H9 (cell line): ENCODE measurements at regions not wholly inside any gene's neighbourhood (a gene's known extent, or its start where the extent isn't known, plus 50 kb on each side); places are given as distances from the start of the nearest gene placed in this dataset.

ENCODE experiments used
- DNase-seq: peaks from one replicate; pipeline ENCODE4 v3.0.0-alpha.2; 2017
- H2AFZ ChIP-seq: one replicate; pipeline ENCODE4 v1.6.1; 2013; ENCODE audit warnings: mild to moderate bottlenecking, low read length, control low read depth, moderate library complexity
- H2AK5ac ChIP-seq: 2 replicates; pipeline ENCODE4 v1.6.1; 2013; ENCODE audit warnings: low read length, control low read depth, mixed read lengths; ENCODE audit not compliant: insufficient read length
- H2BK120ac ChIP-seq: one replicate; pipeline ENCODE4 v1.6.1; 2013; ENCODE audit warnings: low read depth, mild to moderate bottlenecking, low read length, control low read depth, inconsistent platforms; ENCODE audit not compliant: poor library complexity, severe bottlenecking
- H2BK12ac ChIP-seq: 2 replicates; pipeline ENCODE4 v1.6.1; 2013; ENCODE audit warnings: low read length, control low read depth, mixed read lengths, low read depth; ENCODE audit not compliant: insufficient read length
- H2BK15ac ChIP-seq: 2 replicates; pipeline ENCODE4 v1.6.1; 2013; ENCODE audit warnings: low read depth, low read length, control low read depth
- H2BK20ac ChIP-seq: one replicate; pipeline ENCODE4 v1.6.1; 2013; ENCODE audit warnings: low read depth, mild to moderate bottlenecking, low read length, control low read depth, inconsistent platforms; ENCODE audit not compliant: poor library complexity, severe bottlenecking
- H2BK5ac ChIP-seq: 2 replicates; pipeline ENCODE4 v1.6.1; 2013; ENCODE audit warnings: low read length, control low read depth, mixed read lengths; ENCODE audit not compliant: insufficient read length
- H3K14ac ChIP-seq: 2 replicates; pipeline ENCODE4 v1.6.1; 2013; ENCODE audit warnings: low read length, control low read depth; ENCODE audit not compliant: insufficient read depth
- H3K18ac ChIP-seq: 2 replicates; pipeline ENCODE4 v1.6.1; 2013; ENCODE audit warnings: low read depth, mild to moderate bottlenecking, mixed read lengths, low read length, control low read depth; ENCODE audit not compliant: insufficient read length
- H3K23ac ChIP-seq: 2 replicates; pipeline ENCODE4 v1.6.1; 2013; ENCODE audit warnings: low read length, control low read depth, mixed read lengths, low read depth; ENCODE audit not compliant: insufficient read length
- H3K23me2 ChIP-seq: 2 replicates; pipeline ENCODE4 v1.6.1; 2013; ENCODE audit warnings: low read depth, mild to moderate bottlenecking, mixed read lengths, low read length, control low read depth; ENCODE audit not compliant: insufficient read length, poor library complexity, severe bottlenecking
- H3K27ac ChIP-seq: 2 replicates; pipeline ENCODE4 v1.5.1; 2013; ENCODE audit warnings: low read length, control low read depth, mixed read lengths, low read depth; ENCODE audit not compliant: insufficient read length
- H3K27me3 ChIP-seq: 2 replicates; pipeline ENCODE4 v1.6.1; 2013; ENCODE audit warnings: low read length, control low read depth, inconsistent platforms; ENCODE audit not compliant: insufficient read depth
- H3K4ac ChIP-seq: 2 replicates; pipeline ENCODE4 v1.6.1; 2013; ENCODE audit warnings: low read depth, mild to moderate bottlenecking, control low read depth, inconsistent platforms, low read length, moderate library complexity
- H3K4me1 ChIP-seq: 2 replicates; pipeline ENCODE4 v1.6.1; 2013; ENCODE audit warnings: low read length, control low read depth, inconsistent platforms; ENCODE audit not compliant: insufficient read depth
- H3K4me2 ChIP-seq: 2 replicates; pipeline ENCODE4 v1.6.1; 2013; ENCODE audit warnings: low read length, control low read depth, mixed read lengths; ENCODE audit not compliant: insufficient read length, insufficient read depth
- H3K56ac ChIP-seq: 2 replicates; pipeline ENCODE4 v1.6.1; 2013; ENCODE audit warnings: low read depth, mild to moderate bottlenecking, mixed read lengths, low read length, control low read depth; ENCODE audit not compliant: insufficient read length
- H3K79me1 ChIP-seq: 2 replicates; pipeline ENCODE4 v1.6.1; 2013; ENCODE audit warnings: low read depth, mild to moderate bottlenecking, moderate library complexity, low read length, control low read depth, inconsistent platforms; ENCODE audit not compliant: insufficient read depth, poor library complexity, severe bottlenecking
- H3K79me2 ChIP-seq: 2 replicates; pipeline ENCODE4 v1.6.1; 2013; ENCODE audit warnings: low read length, control low read depth, inconsistent platforms; ENCODE audit not compliant: insufficient read depth
- H3K9ac ChIP-seq: 2 replicates; pipeline ENCODE4 v1.6.1; 2013; ENCODE audit warnings: low read length, control low read depth, mixed read lengths; ENCODE audit not compliant: insufficient read length; ENCODE audit errors: extremely low read depth
- H3K9me3 ChIP-seq: one replicate; pipeline ENCODE4 v1.6.1; 2013; ENCODE audit warnings: low read depth, low read length, inconsistent platforms; ENCODE audit not compliant: control insufficient read depth
- H3T11ph ChIP-seq: one replicate; pipeline ENCODE4 v1.6.1; 2013; ENCODE audit warnings: mild to moderate bottlenecking, low read length, control low read depth, inconsistent platforms
- H4K20me1 ChIP-seq: one replicate; pipeline ENCODE4 v1.6.1; 2013; ENCODE audit not compliant: control insufficient read depth, insufficient read length, insufficient read depth
- H4K5ac ChIP-seq: 2 replicates; pipeline ENCODE4 v1.6.1; 2013; ENCODE audit warnings: low read depth, mild to moderate bottlenecking, mixed read lengths, low read length, control low read depth; ENCODE audit not compliant: insufficient read length
- H4K8ac ChIP-seq: replicated peaks from 2 replicates; pipeline ENCODE4 v1.6.1; 2013; ENCODE audit warnings: low read length, control low read depth, mixed read lengths, low read depth; ENCODE audit not compliant: insufficient read length
- H4K91ac ChIP-seq: 2 replicates; pipeline ENCODE4 v1.6.1; 2013; ENCODE audit warnings: low read depth, mild to moderate bottlenecking, moderate library complexity, mixed read lengths, low read length, control low read depth; ENCODE audit not compliant: insufficient read length
- H3K27ac Mint-ChIP-seq, 3 experiments: 2 replicates in 2 of 3; 3 replicates in 1 of 3; pipeline ENCODE4 v1.8.0; 2020 to 2021; ENCODE audit warnings: mixed read lengths in 3 of 3, mild to moderate bottlenecking in 1 of 3, moderate library complexity in 1 of 3
- H3K27me3 Mint-ChIP-seq: 2 replicates; pipeline ENCODE4 v1.8.0; 2021; ENCODE audit warnings: low read depth, mild to moderate bottlenecking, moderate library complexity, mixed read lengths
- H3K36me3 Mint-ChIP-seq, 3 experiments: 2 replicates in 2 of 3; 3 replicates in 1 of 3; pipeline ENCODE4 v1.8.0; 2020 to 2021; ENCODE audit warnings: low read depth in 3 of 3, mixed read lengths in 3 of 3; ENCODE audit not compliant: insufficient read depth in 1 of 3
- H3K4me1 Mint-ChIP-seq, 2 experiments: 2 replicates each; pipeline ENCODE4 v1.8.0; 2020; ENCODE audit warnings: mixed read lengths in 2 of 2
- H3K4me3 Mint-ChIP-seq, 2 experiments: 2 replicates in 1 of 2; 3 replicates in 1 of 2; pipeline ENCODE4 v1.8.0; 2020 to 2021; ENCODE audit warnings: mild to moderate bottlenecking in 2 of 2, mixed read lengths in 2 of 2, moderate library complexity in 1 of 2
- H3K9me3 Mint-ChIP-seq, 2 experiments: 2 replicates in 1 of 2; 3 replicates in 1 of 2; pipeline ENCODE4 v1.8.0; 2020; ENCODE audit warnings: mild to moderate bottlenecking in 2 of 2, mixed read lengths in 2 of 2, moderate library complexity in 1 of 2
- WGBS: extraction: QIAGEN DNeasy Blood & Tissue Kit; methylation state at CpG from one replicate; pipeline ENCODE4 v1.1.7; 2013; ENCODE audit warnings: missing lambda C conversion rate, low lambda C conversion rate, mixed read lengths; ENCODE audit not compliant: insufficient read length; ENCODE audit errors: extremely low coverage; 5-methylcytosine and 5-hydroxymethylcytosine counted together
- TF ChIP-seq, protein P1 (sequence below): fragments of 200-600 bp; sonication (generic); conservative IDR thresholded peaks from 3 replicates; pipeline ENCODE4 v1.8.0; 2021; ENCODE audit warnings: antibody characterized with exemption, mild to moderate bottlenecking

DNA sequence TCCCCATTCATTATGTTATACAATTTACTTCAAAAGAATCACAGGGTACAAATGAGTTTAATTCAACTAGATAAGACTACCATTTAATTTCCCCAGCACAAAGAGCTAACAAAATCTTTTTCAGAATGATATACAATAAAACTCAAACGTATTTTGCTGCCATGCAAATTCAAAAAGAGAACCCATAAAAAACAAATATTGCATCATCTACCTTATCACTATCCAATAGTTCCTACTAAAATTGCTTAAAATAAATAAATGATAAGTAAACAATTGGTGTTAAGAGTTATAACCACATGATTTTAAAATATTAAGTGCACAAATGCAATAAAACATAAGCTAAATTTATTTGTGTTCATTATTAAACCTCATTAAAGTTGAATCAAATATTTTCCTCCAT is 919.4 kb downstream of the SLITRK5 start:
- no peaks in the 10 kb centered on the region for H3K9me3 ChIP-seq
- Mint-ChIP-seq H3K27me3 (no peaks in the 10 kb centered on the region), H3K27ac (no peak overlapping the region), H3K36me3 (peaks cover 0 to 7% (median 2%) of the 10 kb centered on the region in 3 experiments; a peak in 4 of 7 replicates), H3K9me3 (peaks cover 0 to 15% of the 10 kb centered on the region in 2 experiments; a peak in 4 of 5 replicates), H3K4me1 (peaks cover 0 to 4% of the 10 kb centered on the region in 2 experiments; a peak in 2 of 4 replicates), H3K4me3 (no peak overlapping the region)
- no peak overlapping the region for H2BK5ac ChIP-seq
- H3K18ac ChIP-seq = no peak overlapping the region
- no peaks in the 10 kb centered on the region for H3K27me3 ChIP-seq
- H2AK5ac ChIP-seq = no peak overlapping the region
- H3K4me1 ChIP-seq = no peaks in the 10 kb centered on the region
- H3K4me2 ChIP-seq = no peak overlapping the region
- H3K56ac ChIP-seq = no peak overlapping the region
- H3K27ac ChIP-seq = no peak overlapping the region
- H3K23me2 ChIP-seq = no peaks in the 10 kb centered on the region
- no peak overlapping the region for H2BK12ac ChIP-seq
- H3K23ac ChIP-seq = no peak overlapping the region
- no peaks in the 10 kb centered on the region for H3K79me1 ChIP-seq
- no CpG with 5 or more reads among the region's 1 CpG for WGBS
- H3K14ac ChIP-seq = no peak overlapping the region
- no peak overlapping the region for H2AFZ ChIP-seq
- no peak overlapping the region for H2BK20ac ChIP-seq
- H4K91ac ChIP-seq = no peak overlapping the region
- no peaks in the 10 kb centered on the region for H4K20me1 ChIP-seq
- no peak for DNase-seq
- no peak overlapping the region for H4K5ac ChIP-seq
- no peak overlapping the region for H2BK15ac ChIP-seq
- no peak overlapping the region for H3K4ac ChIP-seq
- no peak overlapping the region for H4K8ac ChIP-seq
- no peak overlapping the region for H3K9ac ChIP-seq
- TF ChIP-seq, protein P1, sequence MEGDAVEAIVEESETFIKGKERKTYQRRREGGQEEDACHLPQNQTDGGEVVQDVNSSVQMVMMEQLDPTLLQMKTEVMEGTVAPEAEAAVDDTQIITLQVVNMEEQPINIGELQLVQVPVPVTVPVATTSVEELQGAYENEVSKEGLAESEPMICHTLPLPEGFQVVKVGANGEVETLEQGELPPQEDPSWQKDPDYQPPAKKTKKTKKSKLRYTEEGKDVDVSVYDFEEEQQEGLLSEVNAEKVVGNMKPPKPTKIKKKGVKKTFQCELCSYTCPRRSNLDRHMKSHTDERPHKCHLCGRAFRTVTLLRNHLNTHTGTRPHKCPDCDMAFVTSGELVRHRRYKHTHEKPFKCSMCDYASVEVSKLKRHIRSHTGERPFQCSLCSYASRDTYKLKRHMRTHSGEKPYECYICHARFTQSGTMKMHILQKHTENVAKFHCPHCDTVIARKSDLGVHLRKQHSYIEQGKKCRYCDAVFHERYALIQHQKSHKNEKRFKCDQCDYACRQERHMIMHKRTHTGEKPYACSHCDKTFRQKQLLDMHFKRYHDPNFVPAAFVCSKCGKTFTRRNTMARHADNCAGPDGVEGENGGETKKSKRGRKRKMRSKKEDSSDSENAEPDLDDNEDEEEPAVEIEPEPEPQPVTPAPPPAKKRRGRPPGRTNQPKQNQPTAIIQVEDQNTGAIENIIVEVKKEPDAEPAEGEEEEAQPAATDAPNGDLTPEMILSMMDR = no peak
- H3T11ph ChIP-seq = no peak overlapping the region
- no peak overlapping the region for H2BK120ac ChIP-seq
- no peaks in the 10 kb centered on the region for H3K79me2 ChIP-seq
